ENCODE measurements at regions not wholly inside any gene's neighbourhood (a gene's known extent, or its start where the extent isn't known, plus 50 kb on each side); places are given as distances from the start of the nearest gene placed in this dataset.

GRCh38 chr1:173269490-173270230, 62.5 kb upstream of the TNFSF4 start (continued):
- no peak for TF ChIP-seq ZNF134 (CRISPR knock-in tag; conservative IDR thresholded peaks at IDR 0.05)
- peak; percentile 70 for TF ChIP-seq BACH1 (tag; IDR thresholded peaks at IDR 0.05)
- TF ChIP-seq FOXP1 (CRISPR knock-in tag; IDR thresholded peaks at IDR 0.05) = no peak
- TF ChIP-seq MTA1 (IDR thresholded peaks at IDR 0.05; ENCODE audit: borderline replicate concordance) = no peak
- no peak for TF ChIP-seq ZFP91 (CRISPR knock-in tag; IDR thresholded peaks at IDR 0.05)
- peak; percentile 81 for TF ChIP-seq SMARCC2 (IDR thresholded peaks at IDR 0.05; ENCODE audit: low read depth)
- TF ChIP-seq MEF2D (tag; conservative IDR thresholded peaks at IDR 0.05; ENCODE audit: low read depth) = peak; percentile 64
- TF ChIP-seq ZNF766 (CRISPR knock-in tag; conservative IDR thresholded peaks at IDR 0.05) = peak; percentile 72
- TF ChIP-seq ZNF224 (CRISPR knock-in tag; IDR thresholded peaks at IDR 0.05) = no peak
- TF ChIP-seq MECOM (CRISPR knock-in tag; IDR thresholded peaks at IDR 0.05) = peak; percentile 75
- no peak for TF ChIP-seq ARID3B (CRISPR knock-in tag; IDR thresholded peaks at IDR 0.05; ENCODE audit: borderline replicate concordance)
- TF ChIP-seq HDAC8 (tag; IDR thresholded peaks at IDR 0.05) = peak; percentile 75; the same call in 1 of the 2 replicates
- TF ChIP-seq BRD4 (IDR thresholded peaks at IDR 0.05) = peak; percentile 70
- TF ChIP-seq TSHZ1 (CRISPR knock-in tag; IDR thresholded peaks at IDR 0.05) = 0 out of 2 replicates have a peak, but pooled peaks have one; percentile 63
- TF ChIP-seq HDAC2 (IDR thresholded peaks at IDR 0.05) = peak; percentile 84
- peak; percentile 93 for TF ChIP-seq PBX2 (CRISPR knock-in tag; IDR thresholded peaks at IDR 0.05; ENCODE audit: low read depth)
- peak; percentile 99 for TF ChIP-seq PBX2 (tag; conservative IDR thresholded peaks at IDR 0.05; ENCODE audit: low read depth)
